Fibroblast of skin of back (primary cell): ENCODE measurements at regions not wholly inside any gene's neighbourhood (a gene's known extent, or its start where the extent isn't known, plus 50 kb on each side); places are given as distances from the start of the nearest gene placed in this dataset.

Experiments
- DNase-seq: peaks from one replicate; pipeline ENCODE4 v3.0.0-alpha.2; 2013

- no peak for DNase-seq
Observed at GRCh38 chr14:53514197-53514596, 361.1 kb upstream of the DDHD1 start.

GRCh38 chr14:53510281-53510912 lies 357.3 kb upstream of the DDHD1 start:
- no peak for DNase-seq

DNA sequence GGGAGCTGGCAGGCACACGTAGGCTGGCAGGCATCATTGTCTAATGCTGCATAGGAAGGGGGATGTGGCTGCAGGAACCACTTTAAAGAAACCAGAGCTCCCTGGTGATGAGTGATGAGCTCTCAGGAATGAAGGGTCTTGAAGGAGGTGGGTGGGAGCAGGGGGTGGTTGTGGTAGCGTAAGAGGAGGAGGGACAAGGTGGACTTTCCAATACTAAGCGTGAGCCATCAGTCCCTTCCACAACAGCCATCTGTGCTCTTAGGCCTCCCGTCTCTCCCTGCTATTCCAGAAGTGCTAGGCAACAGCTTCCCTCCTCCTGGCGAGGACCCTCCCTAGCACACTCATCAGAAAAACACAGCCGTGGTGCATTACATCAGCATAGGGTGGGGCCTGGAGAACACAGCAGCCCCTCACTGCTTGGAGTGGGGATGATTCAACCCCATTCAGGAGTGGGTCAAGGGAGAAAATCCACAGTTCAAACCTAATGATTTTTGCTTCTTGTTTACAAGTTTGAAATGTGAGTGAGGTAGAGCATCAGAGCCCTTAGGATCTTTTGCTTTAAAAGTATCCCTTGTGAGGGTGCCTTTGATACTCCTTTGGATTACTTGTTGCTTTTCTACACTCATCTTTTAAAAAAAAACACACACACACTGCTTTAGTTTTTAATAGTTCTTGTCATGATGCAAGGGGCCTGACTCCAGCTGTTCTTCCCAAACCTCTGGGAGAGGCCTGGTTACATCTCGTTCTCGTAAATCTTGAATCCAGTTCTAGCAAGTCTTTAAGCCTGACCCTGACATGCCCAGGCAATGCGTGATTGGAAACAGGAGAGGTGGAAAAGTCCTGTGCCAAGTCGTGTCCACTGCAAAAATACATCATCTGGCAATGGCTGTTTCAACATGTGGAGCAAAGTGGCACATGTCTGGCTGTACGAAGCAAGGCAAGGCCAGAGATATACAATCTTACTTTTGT lies 356.4 kb upstream of the DDHD1 start:
- DNase-seq = peak; percentile 78

DNA sequence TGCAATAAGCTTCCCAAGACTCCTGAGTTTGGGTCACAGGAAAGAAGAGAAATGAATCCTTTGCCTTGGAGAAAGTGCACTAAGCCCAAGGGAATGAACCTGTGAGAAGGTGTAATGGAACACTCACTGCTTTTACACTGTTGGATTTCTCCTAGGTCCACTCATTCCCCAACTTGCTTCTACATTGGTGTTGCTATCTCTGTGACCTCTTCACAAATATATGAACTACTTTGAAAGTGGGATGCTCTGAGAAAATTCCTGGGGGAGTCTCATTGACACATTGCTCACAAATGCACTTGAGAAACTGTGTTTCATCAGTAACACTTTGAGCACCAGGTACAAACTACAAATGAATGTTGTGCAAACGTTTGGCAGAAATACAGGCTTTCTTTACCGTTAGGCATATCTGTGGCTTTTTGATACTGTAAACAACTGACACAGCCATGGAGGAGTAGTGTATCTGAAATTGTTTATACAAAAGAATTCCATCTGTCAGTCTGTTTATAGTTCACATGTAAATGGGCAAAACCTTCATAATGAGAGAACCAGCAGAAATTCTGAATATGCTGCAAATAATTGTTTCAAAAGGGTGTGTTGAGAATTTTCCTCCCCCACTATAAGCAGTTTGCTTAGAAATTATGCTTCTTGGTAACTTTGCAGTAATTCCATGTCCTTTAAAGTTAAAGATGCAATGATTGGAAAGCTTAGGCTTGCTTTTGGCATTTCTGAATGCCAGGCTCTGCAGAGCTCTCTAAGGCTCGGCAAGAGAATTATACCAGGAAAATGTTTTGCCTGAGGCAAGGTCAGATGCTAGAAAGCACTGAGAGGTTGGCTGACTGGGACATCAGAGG lies 348.5 kb upstream of the DDHD1 start:
- no peak for DNase-seq

- DNase-seq = no peak
Observed at GRCh38 chr14:53500191-53500590, 347.1 kb upstream of the DDHD1 start.

DNA sequence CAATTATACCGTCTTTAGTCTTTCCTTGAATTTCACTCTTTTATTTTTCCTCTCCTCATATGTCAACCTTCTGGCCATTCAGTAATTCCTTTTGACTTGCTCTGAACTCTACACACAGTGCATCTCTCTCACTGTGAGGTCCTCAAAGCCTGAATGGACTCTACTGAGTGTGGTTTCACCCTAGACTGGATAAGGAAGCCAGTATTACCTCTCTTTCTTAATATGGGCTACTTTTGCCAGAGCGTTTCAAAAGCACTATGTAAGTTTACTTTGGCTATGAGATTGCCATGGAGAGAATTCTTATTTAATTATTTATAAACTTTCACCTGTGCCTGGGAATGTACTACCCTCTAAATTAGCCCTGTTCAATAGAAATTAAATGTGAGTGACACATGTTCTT lies 343.5 kb upstream of the DDHD1 start:
- DNase-seq = no peak

DNA sequence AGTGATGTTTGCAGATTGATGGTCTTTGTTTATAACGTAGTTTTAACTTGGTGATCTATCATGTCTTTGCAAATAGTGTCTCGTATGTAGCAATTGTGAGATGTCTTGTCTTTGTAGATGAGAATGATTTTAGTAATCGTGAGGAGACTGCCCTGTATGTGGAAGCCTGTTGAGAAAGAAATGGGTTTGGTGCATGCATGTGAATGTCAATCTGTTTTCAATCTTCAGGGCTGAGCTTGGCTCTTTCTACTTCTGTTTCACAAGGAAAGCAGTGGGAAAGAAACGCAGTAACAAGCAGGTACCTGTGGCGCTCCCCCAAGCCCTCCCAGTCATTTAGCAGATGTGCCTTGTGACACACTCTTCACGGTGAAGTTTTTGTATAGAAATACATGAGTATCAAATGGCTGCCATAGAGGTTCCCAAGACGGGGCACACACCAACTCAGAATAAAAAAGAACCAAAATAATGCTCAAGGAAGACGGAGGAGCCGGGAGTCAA lies 342.8 kb upstream of the DDHD1 start:
- no peak for DNase-seq

DNA sequence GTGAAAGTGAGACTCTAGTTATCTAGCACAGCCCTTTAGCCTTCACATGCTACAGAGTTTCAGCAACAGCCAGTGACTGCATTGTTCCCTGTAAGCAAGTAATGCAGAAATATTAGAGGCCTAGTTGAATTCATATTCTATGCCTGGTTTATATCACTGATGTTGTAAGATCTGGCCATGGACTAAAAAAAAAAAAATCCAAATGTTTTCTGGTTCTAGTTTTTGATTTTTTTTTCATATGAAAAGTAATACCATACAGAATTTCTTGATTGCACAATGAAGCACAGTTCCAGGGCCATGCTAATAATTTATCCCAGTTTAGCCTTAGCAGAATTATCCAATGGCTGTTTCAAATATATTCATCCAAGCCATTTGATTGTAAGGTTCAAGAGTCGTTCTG lies 341.5 kb upstream of the DDHD1 start:
- no peak for DNase-seq

GRCh38 chr14:53493860-53494259 lies 340.7 kb upstream of the DDHD1 start:
- DNase-seq = no peak

DNA sequence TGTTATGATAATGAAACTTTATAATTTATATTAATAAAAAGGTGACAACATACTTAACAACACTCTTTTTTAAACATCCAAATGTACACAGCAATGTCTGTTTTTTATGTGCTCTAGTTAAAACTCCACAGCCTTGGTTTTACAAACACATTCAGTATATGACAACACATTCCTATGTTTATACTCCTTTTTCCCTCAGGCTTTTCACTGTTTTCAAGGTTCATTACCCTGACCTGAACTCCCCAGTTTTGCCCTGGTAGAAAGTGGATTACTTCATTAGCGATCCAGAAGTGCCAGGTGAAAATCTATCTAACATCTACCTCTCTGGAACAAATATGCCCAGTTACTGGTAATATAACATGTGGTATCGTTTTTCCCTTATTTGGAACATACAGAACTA lies 340.2 kb upstream of the DDHD1 start:
- DNase-seq = no peak

GRCh38 chr14:53491884-53492277 lies 338.8 kb upstream of the DDHD1 start:
- DNase-seq = no peak

DNA sequence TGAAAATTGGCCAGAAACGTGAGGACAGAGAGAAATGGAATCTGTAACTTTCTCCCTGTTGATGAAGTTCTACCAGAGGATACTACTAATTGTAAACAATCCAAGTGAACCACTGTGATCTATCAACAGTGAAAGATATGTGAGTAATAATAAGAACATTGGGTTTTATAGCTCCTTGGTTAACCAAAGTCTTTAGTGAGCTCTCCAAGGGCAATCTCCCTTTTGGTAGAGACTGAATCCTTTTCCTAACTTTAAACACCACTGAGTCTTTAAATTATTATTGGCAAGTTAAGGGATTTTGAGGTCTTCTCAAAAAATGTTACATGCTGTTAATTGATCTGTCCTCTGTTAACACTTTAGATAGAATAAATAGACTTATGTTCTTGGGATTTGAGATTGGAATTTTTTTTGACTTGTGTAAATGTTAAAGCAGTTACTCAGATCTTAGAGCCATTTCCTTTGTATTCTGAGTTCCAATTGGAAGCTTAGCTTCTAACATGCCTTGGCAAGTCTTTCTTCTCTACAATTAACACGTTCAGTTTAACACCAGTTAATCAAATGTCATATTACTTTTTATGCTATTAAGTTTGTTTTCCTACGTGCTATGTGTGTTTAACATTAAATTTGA lies 338.2 kb upstream of the DDHD1 start:
- peak; percentile 54 for DNase-seq

DNA sequence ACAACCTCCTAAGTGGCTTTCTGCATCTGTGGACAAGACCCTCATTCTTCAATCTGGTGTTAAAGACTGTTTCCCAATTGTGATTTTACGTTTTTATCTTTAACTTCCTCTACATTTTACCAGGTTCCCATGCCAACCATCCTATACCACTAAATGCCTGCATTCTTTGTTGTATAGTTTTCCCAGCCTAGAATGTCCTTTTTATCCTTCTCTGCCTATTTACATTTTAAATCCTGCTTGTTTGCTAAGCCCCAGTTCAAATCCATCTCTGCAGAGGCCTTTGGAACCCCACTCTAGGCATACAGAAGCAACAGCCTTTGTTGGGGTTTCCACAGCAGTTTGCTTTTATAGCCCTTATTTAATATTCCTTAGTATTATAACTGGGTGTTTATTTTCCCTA lies 325.1 kb upstream of the DDHD1 start:
- DNase-seq = no peak

DNA sequence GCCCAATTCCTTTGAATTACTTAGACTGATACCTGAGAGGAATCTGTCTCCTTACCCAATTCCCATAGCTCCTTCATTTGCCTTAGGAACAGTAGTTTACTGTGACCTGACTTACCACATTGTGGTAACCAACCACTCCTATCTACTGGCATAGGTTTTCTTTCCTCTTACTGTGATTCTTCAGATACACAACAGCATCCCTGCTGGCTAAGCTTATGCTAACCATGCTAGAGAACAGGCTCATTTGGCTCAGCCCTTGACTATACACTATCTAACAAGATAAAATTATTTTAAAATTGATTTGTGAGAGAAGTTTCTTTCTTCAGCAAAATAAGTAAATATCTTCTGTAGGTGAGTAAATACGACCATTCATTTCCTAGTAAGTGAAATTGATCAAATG lies 320.4 kb upstream of the DDHD1 start:
- no peak for DNase-seq

DNA sequence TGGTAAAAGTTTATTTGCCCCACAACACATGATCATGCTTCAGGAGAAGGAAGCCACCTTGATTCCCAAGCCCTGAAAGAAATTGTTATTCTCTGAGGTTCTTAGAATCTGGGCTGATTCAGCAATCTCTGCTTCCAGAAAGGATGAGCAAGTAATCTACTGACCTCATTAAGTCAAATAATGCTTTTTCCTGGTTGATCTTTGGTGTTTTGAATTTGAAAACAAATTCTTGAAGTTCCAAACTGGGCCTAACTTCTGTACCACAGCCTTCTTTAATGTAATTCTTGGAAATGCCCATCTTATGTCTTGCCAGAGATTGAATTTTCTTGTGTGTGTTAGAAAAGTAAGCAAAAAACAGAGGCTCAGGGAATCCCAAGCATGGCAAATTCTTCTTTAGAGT lies 319.2 kb upstream of the DDHD1 start:
- DNase-seq = peak; percentile 3

DNA sequence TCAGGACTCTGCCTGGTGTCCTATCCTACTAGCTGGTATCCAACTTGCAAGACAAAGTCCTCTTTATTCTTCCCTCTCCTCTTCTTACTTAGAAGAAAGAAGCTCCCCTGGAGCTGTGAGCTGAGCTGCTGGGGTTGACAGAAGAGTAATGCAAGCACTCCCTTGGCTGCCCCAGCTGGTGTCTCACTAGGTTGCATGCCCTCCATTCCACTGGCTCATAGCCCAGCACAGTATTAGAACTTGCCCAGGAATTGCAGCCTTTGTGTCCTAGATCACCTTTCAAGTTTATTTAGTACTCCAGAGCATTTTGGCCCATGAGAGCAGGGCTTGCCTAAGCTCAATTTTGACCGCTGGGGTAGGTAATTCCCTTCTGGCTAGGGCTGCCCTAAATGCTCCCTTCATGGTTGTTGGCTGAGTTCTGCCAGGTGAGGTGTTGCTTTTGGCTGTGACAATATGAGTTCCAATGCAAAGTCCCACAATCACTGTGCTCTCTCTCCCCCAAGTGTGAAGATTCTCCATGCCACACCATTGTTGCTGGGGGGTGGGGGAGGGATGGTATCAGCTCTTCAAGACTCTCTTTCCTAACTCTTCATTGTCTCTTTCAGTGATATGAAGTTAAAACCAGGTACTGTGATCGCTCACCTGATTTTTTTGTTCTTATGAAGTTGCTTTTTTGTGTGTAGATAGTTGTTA lies 317.4 kb upstream of the DDHD1 start:
- DNase-seq = peak; percentile 40

DNA sequence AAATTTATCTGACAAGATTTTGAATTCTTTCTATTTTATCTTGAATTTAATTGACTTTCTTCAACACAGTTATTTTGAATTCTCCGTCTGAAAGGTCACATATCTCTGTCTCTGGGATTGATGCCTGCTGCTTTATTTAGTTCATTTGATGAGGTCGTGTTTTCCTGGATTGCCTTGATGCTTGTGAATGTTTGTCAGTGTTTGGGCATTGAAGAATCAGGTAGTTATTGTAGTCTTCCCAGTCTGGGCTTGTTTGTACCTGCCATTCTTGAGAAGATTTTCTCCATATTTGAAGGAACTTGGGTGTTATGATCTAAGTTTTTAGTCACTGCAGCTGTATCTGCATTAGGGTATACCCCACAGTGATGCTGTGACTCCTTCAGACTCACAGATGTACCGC lies 315.8 kb upstream of the DDHD1 start:
- no peak for DNase-seq

DNA sequence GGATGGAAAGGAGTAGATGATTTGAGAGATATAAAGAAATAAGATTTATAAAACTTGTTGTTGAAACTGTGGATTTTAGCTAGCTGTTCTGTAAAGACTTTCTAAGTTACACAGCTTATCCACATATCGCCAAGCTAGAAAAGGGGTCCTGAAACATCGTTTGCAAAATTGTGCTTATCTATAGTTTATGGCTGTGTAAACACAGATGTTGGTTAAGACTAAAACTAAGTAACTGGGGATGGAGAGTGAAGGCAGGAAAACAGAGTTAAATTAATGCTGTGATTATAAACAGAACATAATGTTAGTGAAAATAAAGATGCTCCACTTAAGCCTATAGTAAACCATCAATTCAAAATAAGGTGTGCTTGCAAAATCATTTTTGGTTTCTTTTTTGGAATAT lies 311.3 kb upstream of the DDHD1 start:
- DNase-seq = no peak

DNA sequence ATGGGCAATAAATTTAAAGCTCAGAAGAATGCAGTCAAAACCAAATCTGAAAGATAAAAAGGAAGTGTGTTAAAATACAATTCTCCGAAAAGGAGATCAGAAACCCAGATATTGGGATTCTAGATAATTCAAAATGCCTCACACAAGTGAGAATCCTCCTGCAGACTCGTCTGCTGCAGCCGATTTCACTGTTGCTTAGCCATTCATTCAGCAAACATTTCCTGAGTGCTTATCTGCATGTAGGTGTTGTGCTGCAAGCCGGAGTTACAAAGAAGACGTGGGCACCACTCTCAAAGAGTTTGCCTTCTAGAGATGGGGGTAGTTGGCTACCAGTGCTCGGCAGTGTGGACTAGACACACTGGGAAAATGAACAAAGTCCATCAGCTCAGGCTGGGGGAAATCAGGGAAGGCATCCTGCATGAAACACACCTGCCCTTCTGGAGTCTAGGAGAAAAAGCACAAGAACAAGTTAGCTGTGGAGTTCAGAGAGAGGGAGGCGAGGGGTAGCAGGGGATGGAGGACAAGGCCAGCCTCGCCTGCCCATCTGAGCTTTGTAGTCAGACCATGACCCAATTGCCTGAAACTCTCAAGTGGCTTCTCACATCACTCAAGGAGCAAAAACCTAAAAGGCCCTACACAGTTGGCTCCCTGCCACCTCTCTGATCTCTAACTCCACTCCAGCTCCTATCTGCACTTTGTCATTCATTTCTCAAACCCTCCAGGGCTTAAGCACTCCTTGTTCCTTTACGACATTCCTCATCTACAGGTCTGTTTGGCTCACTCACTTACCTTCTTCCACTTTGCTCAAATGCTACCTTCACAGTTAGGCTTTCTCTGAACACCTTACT lies 310.0 kb upstream of the DDHD1 start:
- no peak for DNase-seq

- no peak for DNase-seq
Observed at GRCh38 chr14:53461858-53462257, 308.7 kb upstream of the DDHD1 start.

- no peak for DNase-seq
Observed at GRCh38 chr14:53460544-53460943, 307.4 kb upstream of the DDHD1 start.
